Breast epithelium (tissue), 3 donors: ENCODE measurements at regions not wholly inside any gene's neighbourhood (a gene's known extent, or its start where the extent isn't known, plus 50 kb on each side); places are given as distances from the start of the nearest gene placed in this dataset.

Experiments used
- CTCF ChIP-seq, 3 donors: fragments of 450-650 bp; IDR thresholded peaks; one replicate each; pipeline ENCODE4 v1.5.1; 2016 to 2017; ENCODE audit warnings: antibody characterized with exemption in 3 of 3, mild to moderate bottlenecking in 3 of 3, moderate library complexity in 3 of 3
- POLR2A ChIP-seq: fragments of 450-650 bp; IDR thresholded peaks from one replicate; pipeline ENCODE4 v1.6.1; 2016; ENCODE audit warnings: antibody characterized with exemption, mild to moderate bottlenecking, moderate library complexity
- POLR2AphosphoS5 ChIP-seq, 3 donors: sonication (generic); formaldehyde crosslinking; IDR thresholded peaks; one replicate each; pipeline ENCODE4 v1.6.1; 2017; ENCODE audit warnings: antibody characterized with exemption in 3 of 3

GRCh38 chr6:170045981-170046667, 244.8 kb downstream of the DLL1 start:
- no peak for TF ChIP-seq POLR2AphosphoS5 (IDR thresholded peaks at IDR 0.05)
- no peak for TF ChIP-seq POLR2A
- no peak for TF ChIP-seq CTCF (IDR thresholded peaks at IDR 0.05)
